Testis (tissue), 2 donors: ENCODE measurements at regions not wholly inside any gene's neighbourhood (a gene's known extent, or its start where the extent isn't known, plus 50 kb on each side); places are given as distances from the start of the nearest gene placed in this dataset.

Experiments
- POLR2A ChIP-seq: fragments of 450-650 bp; IDR thresholded peaks from one replicate; pipeline ENCODE4 v1.6.1; 2017; ENCODE audit warnings: antibody characterized with exemption, mild to moderate bottlenecking, moderate library complexity
- TF ChIP-seq, protein P1 (sequence below), 3 experiments: fragments of 450-650 bp in 2 of 3; fragments of 200-600 bp in 1 of 3; sonication (generic) in 1 of 3; IDR thresholded peaks; one replicate each; pipeline ENCODE4 v1.5.1; 2016 to 2019; ENCODE audit warnings: antibody characterized with exemption in 3 of 3, mild to moderate bottlenecking in 2 of 3, moderate library complexity in 1 of 3

DNA sequence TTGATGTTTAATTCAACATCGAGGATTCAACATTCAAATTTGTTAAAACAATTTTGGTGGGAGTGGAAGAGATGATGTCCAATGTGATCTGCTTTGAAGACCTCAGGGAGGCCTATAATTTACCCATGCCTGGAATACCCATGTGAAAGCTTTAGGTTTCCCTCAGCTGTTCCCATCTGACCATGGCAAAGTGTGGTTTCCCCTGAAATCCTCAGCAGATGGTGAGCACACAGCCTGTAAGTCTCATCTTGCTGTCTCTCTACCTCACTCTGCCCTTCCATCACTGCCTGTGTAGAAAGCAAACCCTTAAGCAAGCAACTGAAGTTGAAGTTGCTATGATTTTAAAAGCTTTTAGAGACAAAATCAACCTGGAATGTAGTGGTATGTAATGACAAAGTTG is 80.1 kb upstream of the ATF3 start:
- no peak for TF ChIP-seq POLR2A
- TF ChIP-seq, protein P1, sequence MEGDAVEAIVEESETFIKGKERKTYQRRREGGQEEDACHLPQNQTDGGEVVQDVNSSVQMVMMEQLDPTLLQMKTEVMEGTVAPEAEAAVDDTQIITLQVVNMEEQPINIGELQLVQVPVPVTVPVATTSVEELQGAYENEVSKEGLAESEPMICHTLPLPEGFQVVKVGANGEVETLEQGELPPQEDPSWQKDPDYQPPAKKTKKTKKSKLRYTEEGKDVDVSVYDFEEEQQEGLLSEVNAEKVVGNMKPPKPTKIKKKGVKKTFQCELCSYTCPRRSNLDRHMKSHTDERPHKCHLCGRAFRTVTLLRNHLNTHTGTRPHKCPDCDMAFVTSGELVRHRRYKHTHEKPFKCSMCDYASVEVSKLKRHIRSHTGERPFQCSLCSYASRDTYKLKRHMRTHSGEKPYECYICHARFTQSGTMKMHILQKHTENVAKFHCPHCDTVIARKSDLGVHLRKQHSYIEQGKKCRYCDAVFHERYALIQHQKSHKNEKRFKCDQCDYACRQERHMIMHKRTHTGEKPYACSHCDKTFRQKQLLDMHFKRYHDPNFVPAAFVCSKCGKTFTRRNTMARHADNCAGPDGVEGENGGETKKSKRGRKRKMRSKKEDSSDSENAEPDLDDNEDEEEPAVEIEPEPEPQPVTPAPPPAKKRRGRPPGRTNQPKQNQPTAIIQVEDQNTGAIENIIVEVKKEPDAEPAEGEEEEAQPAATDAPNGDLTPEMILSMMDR (IDR thresholded peaks at IDR 0.05): no peak
